MV-4-11 (cell line): ENCODE measurements at regions not wholly inside any gene's neighbourhood (a gene's known extent, or its start where the extent isn't known, plus 50 kb on each side); places are given as distances from the start of the nearest gene placed in this dataset.
A peak's percentile ranks its signal among the peaks of the same experiment; 100 is the strongest.

Experiments used
- DNase-seq: peaks from one replicate; lab custom pipeline; 2025; lab: John Stamatoyannopoulos, UW

GRCh38 chr9:107118863-107119624 lies 164.0 kb upstream of the RAD23B start:
- DNase-seq: no peak

GRCh38 chr9:107119735-107120134 lies 163.3 kb upstream of the RAD23B start:
- DNase-seq: peak; percentile 18

- DNase-seq: no peak
Measured at GRCh38 chr9:107123389-107123788, 159.7 kb upstream of the RAD23B start.

GRCh38 chr9:107127608-107128007 lies 155.5 kb upstream of the RAD23B start:
- no peak for DNase-seq

- no peak for DNase-seq
Measured at GRCh38 chr9:107131108-107131799, 151.8 kb upstream of the RAD23B start.

GRCh38 chr9:107136296-107136695 lies 146.8 kb upstream of the RAD23B start:
- no peak for DNase-seq

GRCh38 chr9:107137495-107138202 lies 145.4 kb upstream of the RAD23B start:
- DNase-seq: no peak

- no peak for DNase-seq
Measured at GRCh38 chr9:107138261-107138992, 144.7 kb upstream of the RAD23B start.

GRCh38 chr9:107141967-107142366 lies 141.1 kb upstream of the RAD23B start:
- no peak for DNase-seq

- DNase-seq: no peak
Measured at GRCh38 chr9:107142430-107142829, 140.6 kb upstream of the RAD23B start.

- no peak for DNase-seq
Measured at GRCh38 chr9:107142896-107143603, 140.0 kb upstream of the RAD23B start.

- DNase-seq: no peak
Measured at GRCh38 chr9:107144475-107144874, 138.6 kb upstream of the RAD23B start.

GRCh38 chr9:107147134-107147533 lies 135.9 kb upstream of the RAD23B start:
- no peak for DNase-seq

- no peak for DNase-seq
Measured at GRCh38 chr9:107148216-107148615, 134.9 kb upstream of the RAD23B start.

GRCh38 chr9:107149756-107150155 lies 133.3 kb upstream of the RAD23B start:
- no peak for DNase-seq

- DNase-seq: peak; percentile 11
Measured at GRCh38 chr9:107153336-107153735, 129.7 kb upstream of the RAD23B start.

- DNase-seq: no peak
Measured at GRCh38 chr9:107154291-107154690, 128.8 kb upstream of the RAD23B start.

- DNase-seq: no peak
Measured at GRCh38 chr9:107154766-107155165, 128.3 kb upstream of the RAD23B start.

GRCh38 chr9:107155244-107155817 lies 127.7 kb upstream of the RAD23B start:
- no peak for DNase-seq

GRCh38 chr9:107158321-107158720 lies 124.8 kb upstream of the RAD23B start:
- no peak for DNase-seq

GRCh38 chr9:107161338-107161737 lies 121.7 kb upstream of the RAD23B start:
- DNase-seq: no peak
